Daoy (cell line): ENCODE measurements at regions not wholly inside any gene's neighbourhood (a gene's known extent, or its start where the extent isn't known, plus 50 kb on each side); places are given as distances from the start of the nearest gene placed in this dataset.

Source experiments
- DNase-seq: peaks from one replicate; pipeline ENCODE4 v3.0.0-alpha.2; 2015; ENCODE audit warnings: low read depth

DNA sequence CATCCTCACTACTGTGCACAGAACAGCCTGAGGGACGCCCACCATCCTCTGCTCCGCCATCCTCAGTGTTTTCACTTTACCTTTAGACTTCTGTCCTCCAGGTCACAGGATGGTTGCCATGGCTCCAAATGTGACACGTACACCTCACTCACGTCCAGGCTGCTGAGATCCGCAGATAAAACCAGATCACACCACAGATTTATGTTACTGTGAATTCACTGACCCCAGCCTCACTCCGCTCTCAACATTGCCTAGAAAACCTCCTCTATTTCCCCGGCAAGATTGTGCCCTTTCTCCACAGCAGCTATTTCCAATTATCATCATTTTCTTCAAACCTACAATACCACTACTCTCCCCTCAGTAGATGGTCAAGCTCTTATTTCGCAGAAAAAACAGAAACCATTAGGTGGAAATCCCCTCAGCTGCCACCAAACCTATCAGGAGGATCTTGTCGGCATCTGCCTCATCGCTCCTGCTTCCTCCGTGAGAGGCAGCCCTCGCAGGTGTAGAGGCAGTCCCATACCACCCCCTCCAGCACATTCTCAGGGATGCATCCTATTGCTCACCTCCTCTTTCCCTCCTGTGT is 49.8 kb upstream of the SLC1A4 start:
- DNase-seq: no peak
